ENCODE measurements at regions not wholly inside any gene's neighbourhood (a gene's known extent, or its start where the extent isn't known, plus 50 kb on each side); places are given as distances from the start of the nearest gene placed in this dataset.
"Not testable (repeated sequence)": the region's sequence is repeated elsewhere in the genome, so short reads cannot be mapped to it uniquely, and the experiment has no call there.

DNA sequence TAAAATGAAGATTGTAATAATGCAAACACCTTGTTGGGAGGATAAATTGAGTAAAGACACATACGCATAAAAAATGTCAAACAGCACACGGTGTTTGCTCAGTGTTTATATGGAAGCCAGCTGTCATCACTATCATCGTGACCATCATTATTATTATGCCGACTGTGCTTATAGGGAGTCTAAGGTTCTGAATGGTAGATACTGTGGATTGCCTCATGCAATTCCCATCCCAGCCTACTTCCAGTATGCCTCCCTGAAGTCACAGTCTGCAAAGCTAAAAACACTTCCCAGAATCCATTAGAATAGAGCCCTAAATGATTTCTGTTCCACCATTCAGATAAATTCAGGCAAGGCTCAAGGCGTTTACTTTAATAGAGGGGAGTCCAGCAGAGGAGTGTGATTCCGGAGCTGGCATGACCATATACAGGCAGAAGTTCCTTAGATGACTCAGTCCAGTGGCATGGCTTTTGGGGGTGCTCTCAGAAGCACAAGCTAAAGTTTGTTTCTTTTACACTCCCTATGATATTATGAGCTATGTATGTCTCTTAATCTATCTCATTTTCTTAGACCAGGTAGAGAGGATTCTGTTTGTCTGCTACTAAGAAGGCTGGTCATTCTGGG, 148.7 kb downstream of the MEX3B start:
- DNase-seq: no peak

DNA sequence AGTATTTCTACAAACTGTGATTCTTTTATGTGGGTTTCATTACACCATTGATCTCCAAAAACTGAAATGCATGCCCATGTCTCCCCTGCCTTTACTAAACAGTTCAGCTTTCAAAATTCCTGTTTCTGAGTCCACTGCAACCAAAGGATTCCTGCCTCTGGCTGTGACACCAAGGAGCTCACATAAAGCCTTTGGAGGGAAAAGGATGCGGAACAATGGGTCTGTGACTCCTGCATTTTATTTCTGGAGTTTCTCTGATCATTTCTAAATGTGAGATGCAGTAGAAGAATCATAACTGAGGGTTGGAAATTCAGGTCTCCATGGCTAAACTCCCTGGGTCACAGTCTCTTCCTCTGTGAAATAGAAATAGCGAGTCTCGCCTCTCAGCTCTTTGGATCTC, 149.5 kb downstream of the MEX3B start:
- DNase-seq: no peak

DNA sequence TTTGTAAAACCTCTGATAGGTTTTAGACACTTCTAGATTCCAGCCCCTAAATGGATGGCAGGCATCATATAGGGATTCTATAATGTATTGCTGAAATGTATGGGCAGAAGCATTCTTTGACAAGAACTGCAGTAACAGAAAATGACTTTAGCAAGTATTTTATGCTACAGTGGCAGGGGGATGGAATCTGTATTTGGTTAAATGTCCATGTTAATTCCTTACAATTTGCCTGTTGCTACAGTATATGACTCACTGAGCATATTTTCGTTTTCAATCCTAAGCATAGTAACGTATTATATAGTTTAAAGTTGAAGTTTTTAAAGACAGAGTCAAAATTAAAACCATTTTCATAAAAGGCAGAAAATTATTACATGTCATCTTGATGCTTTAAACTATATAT, 150.1 kb downstream of the MEX3B start:
- DNase-seq: no peak

DNA sequence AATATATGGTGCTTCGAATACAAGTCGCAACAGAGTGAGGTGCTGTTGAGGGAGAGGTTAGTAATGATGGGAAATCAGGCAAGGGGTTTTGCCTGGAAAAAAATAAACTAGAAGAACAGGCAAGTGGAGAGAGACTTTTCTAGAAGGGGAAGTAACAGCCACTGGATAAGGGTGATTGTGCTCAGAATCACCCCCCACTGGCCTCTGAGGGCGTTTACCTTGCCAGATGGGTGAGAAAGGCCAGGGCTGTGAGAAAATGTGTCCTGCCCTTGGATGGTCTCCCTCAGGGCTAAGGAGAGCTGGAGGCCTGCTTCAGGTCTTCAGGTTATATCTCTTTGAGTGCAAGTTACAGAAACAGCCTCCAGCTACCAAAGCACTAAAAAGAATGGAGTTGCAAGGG, 151.8 kb downstream of the MEX3B start:
- DNase-seq: no peak

DNA sequence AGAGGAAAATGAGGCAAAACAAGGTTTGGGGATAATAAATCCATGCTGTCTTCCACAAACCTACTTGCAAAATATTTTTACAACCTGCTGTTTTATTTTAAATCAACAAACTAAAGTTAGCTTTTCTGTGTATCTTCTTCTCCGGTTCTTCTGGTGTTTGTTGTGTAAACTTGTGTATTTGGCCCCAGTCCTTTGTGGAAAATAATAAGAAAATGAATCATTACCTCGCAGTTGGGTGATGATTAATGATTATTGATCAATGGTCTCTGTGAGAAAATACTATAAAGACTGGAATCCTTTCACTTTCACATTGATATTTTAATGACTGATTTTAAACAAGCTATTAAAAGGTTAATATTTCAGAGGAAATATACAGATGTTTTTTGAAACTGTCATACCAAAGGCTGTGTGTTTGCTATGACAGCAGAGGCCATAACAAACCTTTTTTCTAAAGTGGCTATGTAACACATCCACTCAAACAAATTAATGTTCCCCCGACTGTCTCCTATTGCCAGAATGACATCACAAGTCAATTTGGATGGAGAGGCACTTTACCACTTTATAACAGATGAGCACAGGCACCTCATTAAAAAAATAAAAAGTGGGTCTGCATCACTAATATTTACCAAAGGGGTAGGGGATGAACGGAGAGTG, 152.5 kb downstream of the MEX3B start:
- no peak for DNase-seq

DNA sequence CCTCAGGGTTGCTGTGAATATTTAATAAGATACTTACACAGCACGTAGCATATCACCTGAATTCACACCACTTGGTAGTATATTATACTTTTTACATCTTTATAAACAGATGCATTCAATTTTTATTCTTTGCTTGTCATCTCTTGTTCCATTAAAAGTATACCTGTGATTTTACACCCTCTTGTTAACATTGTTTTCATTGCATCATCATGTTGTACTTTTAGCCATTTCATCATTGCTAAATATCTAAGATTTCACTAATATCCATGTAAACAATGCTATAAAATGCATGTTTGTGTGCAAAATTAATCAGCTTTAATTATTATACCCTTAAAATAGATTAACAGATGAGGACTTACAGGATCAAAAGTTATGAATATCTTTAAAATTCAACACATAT, 155.3 kb downstream of the MEX3B start:
- no peak for DNase-seq

DNA sequence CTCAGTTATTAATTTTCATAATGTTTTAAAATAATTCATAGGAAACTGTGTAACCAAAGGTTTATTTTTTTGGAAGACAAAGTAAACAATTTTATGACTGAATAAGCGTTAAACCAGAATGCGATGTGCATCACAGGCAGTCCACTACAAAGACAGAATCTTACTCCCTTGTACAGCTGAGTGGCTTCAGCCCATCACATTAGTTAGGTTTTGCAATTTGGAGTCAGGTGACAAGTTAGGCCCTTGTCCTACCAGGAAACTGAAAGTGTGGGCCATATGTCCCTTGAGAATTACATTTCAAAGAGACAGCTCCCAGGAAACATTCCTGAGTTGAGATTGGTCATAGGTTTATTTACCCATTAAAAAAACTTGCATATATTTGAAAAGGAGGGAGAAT, 156.3 kb downstream of the MEX3B start:
- no peak for DNase-seq

DNA sequence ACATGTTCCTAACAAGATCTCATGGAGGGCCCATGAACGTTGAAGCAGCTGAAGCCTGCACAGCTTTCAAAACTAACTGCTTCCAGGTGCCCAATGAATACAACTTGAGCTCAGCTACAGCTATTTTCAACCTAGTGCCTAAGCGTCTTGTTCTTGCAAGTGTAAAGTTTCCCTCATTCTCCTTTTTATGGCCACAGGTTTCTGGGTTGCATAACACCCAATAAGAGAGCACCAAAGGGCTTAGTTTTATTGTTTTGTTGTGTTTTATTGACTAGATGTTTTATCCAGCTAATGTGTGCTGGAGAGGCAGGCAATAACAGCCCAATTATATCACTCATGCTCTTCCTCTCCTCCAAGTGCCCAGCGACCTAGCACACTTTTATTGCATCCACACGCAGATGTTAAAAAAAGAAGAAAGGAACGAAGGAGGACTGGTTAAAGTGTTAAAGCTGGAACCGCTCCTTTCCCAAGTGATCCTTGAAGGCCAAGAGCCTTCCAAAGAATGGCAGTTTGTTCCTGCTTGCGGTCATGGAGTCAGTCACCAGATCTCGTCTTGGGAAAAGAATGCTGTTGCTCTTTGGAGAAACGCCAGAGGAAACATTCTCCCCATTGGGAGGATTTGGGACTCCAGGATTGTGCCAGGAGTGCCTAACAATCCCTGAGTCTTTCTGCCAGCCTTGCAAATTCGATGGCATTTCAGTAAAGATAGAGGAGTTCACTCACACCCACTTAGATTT, 156.9 kb downstream of the MEX3B start:
- no peak for DNase-seq

DNA sequence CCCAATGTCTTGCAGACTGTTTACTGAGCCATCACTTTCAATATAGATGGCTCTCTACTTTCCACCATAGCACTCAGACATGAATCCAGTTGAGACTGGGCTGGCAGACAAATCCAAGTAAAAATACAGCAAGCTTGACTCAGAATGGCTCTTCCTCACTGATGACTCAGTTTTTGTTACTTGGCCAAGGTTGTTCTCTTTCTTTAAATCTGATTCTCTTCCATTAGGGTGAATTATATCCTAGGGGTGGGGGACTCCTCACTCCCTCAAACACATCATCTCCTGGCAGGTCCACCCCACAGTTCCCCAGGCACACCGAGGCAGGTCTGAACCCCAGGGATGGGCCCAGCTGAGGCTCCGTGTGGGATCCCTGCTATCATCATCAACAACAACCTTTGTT, 157.9 kb downstream of the MEX3B start:
- DNase-seq: no peak

DNA sequence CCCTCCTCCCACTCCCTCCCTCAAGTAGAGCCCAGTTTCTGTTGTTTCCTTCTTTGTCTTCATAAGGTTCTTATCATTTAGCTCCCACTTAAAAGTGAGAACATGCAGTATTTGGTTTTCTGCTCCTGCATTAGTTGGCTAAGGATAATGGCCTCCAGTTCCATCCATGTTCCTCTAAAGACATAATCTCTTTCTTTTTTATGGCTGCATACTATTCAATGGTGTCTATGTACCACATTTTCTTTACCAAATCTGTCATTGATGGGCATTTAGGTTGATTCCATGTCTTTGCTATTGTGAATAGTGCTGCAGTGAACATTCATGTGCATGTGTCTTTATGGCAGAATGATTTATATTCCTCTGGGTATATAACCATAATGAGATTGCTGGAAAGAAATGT, 158.6 kb downstream of the MEX3B start:
- DNase-seq: not testable (repeated sequence)

DNA sequence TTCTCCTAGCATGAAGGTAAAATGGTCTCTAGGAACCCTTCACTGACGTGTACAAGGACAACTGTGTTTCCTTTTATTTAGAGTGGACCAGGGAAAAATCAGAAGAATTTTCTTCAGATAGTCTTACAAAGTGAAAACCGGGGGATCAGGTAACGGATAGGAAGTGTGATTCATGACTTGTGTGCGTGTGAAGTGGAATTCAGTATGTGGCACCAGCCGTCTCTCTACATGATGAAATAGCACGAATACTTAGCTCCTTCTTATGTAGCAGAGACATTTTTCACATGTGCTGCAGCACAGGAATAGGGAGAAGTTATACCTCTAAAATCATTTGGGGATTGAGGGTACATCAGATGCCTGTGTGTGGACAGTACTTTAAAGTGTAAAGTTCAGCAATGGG, 159.2 kb downstream of the MEX3B start:
- no peak for DNase-seq

DNA sequence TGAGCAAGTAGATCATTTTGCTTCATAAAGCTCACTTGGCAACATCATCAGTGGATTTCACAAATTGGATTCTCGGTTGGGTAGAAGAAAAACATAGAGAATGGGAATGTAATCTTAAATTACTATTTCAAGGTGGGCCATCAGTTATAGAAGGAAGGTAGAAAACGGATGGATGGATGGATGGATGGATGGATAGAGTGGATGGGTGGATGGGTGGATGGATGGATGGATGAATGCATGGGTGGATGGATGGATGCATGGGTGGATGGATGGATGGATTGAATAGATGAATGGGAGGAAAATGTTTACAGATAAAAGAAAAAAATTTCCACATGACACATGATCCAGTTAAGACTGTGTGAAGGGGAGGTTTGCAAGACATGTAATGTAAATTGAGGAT, 159.7 kb downstream of the MEX3B start:
- DNase-seq: no peak

DNA sequence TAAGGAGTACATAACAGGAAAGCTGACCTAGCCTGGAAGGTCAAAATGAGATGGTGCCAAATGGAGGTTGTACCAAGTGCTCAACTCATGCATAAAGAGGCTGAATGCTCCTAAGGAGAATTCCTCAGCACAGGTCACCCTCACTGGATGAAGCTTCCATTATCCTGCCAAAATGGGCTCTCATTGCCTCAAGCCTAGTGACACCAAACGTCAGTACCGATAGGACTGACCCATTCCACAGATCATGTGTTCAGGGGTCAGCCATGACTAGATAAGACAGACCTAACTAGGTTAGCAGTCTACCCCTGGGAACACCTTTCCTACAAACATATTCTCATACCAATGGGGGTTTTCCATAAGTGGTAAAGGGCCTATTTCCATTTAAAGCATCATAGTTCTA, 160.7 kb downstream of the MEX3B start:
- no peak for DNase-seq

DNA sequence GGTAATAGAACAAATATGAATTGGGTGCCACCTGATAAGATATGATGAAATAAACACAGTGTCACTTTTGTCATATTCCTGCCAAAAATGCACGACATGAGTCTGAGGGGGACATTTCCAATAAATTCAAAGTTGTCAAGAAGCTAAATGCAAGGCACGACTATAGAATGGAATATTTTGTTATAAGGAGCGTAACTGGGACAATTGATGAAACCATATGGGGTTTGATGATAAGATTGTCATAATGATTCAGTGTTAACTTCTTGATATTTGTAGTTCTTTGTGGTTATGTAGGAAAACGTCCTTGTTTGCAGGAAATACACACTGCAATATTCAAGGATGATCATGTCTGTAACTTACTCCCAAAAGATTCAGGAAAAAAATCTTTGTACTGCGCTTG, 163.3 kb downstream of the MEX3B start:
- DNase-seq: no peak

DNA sequence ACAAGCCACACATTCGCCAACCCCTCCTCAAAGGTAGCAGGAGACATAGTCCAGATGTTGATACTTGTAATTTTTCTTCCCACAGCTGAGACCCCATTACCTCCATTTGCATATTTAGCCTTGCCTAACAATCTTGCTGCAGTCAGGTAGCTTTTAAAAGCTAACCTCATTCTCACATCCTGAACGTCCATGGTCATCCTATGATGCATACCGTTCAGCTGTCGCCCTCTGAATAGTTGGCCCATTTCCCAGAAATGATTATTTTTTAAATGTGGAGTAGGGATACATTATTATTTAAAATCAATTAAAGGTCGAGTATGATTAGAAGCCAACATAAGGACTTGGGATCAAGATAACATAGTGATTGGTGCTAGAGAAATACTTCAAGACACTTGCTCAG, 165.0 kb downstream of the MEX3B start:
- no peak for DNase-seq

DNA sequence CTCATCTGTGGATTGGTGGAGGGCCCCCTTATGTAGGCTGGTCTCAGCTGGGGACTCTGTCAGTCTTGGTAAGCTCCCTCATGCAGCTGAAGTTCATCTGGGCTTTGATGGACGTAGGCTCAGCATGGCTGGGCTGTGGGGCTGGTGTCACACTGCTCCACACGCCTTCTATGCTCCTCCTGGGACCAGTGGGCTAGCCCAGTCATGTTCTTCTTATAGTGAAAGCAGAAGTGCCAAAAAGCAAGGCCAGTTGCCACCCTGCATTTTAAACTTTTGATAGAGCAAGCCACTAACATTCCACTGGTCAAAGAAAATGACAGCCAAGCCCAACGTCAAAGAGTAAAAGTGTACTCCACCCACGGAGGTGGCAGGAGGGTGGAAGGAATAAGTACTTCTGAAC, 165.5 kb downstream of the MEX3B start:
- DNase-seq: no peak

DNA sequence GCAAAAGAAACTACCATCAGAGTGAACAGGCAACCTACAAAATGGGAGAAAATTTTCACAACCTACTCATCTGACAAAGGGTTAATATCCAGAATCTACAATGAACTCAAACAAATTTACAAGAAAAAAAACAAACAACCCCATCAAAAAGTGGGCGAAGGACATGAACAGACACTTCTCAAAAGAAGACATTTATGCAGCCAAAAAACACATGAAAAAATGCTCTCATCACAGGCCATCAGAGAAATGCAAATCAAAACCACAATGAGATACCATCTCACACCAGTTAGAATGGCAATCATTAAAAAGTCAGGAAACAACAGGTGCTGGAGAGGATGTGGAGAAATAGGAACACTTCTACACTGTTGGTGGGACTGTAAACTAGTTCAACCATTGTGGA, 170.1 kb downstream of the MEX3B start:
- DNase-seq: not testable (repeated sequence)

DNA sequence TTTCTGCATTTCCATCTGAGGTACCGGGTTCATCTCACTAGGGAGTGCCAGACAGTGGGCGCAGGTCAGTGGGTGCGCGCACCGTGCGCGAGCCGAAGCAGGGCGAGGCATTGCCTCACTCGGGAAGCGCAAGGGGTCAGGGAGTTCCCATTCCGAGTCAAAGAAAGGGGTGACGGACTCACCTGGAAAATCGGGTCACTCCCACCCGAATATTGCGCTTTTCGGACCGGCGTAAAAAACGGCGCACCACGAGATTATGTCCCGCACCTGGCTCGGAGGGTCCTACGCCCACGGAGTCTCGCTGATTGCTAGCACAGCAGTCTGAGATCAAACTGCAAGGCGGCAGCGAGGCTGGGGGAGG, 175.1 kb downstream of the MEX3B start:
- DNase-seq: not testable (repeated sequence)

DNA sequence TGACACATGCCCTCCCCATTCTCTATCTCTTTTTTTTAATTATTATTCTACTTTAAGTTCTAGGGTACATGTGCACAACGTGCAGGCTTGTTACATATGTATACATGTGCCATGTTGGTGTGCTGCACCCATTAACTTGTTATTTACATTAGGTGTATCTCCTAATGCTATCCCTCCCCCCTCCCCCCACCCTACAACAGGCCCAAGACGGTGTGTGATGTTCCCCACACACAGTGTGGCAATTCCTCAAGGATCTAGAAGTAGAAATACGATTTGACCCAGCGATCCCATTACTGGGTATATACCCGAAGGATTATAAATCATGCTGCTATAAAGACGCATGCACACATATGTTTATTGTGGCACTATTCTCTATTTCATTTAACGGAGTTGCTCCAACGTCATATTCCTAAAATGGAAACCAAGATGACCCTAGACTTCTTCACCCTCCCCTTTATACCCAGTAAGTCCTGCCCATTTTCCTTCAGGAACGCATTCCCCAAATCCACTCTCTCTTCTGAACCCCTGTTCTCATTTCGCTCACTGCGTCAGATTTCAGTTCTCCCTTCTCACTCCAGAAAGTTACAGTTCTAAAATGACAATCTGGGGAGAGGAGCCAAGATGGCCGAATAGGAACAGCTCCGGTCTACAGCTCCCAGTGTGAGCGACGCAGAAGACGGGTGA, 175.6 kb downstream of the MEX3B start:
- not testable (repeated sequence) for DNase-seq

DNA sequence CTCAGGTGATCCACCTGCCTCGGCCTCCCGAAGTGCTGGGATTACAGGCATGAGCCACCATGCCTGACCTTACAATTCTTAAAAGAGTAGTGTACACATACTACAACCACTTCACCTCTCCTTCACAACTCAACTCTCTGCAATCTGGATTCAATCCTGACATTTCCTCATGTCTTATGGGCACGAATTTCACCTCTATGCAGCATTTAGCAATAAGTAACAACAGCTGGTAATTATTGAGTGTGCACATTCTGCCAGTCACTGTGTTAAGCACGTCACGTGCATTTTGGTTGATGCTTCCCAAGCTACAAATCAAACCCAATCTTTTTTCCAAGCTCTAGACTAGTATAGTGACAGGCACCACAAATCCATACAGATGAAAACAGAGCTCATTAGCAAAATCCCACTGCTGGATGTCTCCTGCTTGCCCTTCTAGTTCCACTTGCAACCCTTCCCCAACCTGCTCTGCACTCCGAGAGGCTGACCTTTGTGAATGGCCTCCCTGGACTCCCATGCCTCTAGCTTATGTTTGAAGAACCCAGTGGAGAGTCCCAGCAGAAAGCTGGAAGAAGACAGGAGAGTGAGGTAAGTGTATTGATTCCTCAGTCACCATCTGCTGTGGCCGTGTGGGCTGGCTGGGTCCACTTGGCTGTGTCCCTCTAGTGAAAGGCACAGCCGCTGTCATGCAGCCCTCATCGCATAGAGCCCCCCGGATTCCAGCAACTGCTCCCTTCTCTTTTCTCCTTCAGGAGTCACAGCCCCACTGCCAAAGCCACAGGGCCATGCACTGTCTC, 176.5 kb downstream of the MEX3B start:
- no peak for DNase-seq

DNA sequence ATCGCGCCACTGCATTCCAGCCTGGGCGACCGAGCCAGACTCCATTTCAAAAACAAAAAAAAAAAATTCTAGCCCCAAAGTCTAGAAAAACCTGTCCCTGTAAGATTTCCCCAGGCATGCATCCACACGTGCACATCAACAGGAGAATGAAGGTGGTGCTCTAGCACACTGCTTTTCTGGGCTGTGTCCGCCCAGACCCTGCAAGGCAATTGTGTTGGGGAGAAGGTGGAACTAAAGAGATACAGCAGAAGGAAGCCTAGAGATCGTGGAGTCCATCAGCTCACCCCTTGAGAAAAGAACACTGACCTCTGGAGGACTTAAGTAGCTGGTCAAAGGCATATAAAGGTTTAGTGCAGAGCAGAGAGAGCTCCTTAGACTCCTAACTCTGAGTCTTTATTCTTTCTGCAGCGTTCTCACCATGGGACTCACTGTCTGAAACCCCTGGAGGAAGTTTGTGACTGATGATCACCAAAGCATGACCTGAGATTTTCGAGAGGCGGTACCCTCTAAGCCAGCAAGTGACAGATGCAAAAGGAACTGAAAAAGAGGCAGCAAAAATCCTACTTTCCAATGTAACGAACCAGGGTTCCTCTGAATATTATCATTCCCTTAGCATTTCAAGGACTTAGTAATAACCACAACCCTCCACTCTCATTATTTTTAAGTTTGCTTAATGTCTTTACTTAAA, 179.8 kb downstream of the MEX3B start:
- DNase-seq: no peak

DNA sequence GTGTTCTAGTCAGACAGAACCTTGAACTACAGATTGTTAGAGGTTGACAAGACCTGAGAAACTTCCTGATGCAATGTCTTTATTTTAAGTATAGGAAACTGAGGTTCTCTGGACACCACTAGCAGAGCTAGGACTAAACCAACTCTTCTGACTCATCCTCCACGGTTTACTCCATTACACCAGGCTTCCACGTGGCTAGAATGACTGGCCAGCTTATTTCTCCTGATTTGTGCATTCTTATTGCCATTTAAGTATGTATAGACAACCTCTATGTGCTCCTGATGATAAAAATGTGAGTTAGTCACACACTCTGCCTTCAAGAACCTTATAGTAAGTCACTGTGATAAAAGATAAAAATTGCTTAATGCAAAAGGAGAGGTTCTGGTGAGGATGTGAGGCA, 182.7 kb downstream of the MEX3B start:
- DNase-seq: no peak

All from activated T-cell treated with anti-CD3 and anti-CD28 coated beads for 4 hours (primary cell).